GM12878 (cell line): ENCODE measurements at regions not wholly inside any gene's neighbourhood (a gene's known extent, or its start where the extent isn't known, plus 50 kb on each side); places are given as distances from the start of the nearest gene placed in this dataset.

Experiments
- ATAC-seq: fragments of 200-7000 bp; cut with Tn5 transposase; 3 replicates; pipeline ENCODE4 v1.9.1; 2020; ENCODE audit warnings: mild to moderate bottlenecking, moderate library complexity
- BruUV-seq: library from RNA; stranded (reverse); fragments of 400-500 nt; replicated peaks from 2 replicates; lab custom pipeline; 2021; lab: Mats Ljungman, UMichigan
- CTCF ChIA-PET: fragments of 300-600 bp; sonication (Branson Sonifier 250); formaldehyde crosslinking; extraction: SDS; loops from one replicate; lab custom pipeline; 2021; ENCODE audit warnings: inconsistent platforms; lab: Yijun Ruan, JAX
- POLR2A ChIA-PET: fragments of 350-600 bp; formaldehyde crosslinking; extraction: SDS; loops from one replicate; lab custom pipeline; 2021; ENCODE audit warnings: inconsistent platforms; lab: Charles Lee
- RAD21 ChIA-PET: fragments of 300-600 bp; sonication (Branson Sonifier 250); formaldehyde crosslinking; loops from one replicate; lab custom pipeline; 2023; ENCODE audit warnings: antibody characterized with exemption; ENCODE audit not compliant: unreplicated experiment; lab: Charles Lee
- SMC1A ChIA-PET: fragments of 300-600 bp; sonication (Branson Sonifier 250); formaldehyde crosslinking; loops from one replicate; lab custom pipeline; 2023; ENCODE audit not compliant: unreplicated experiment, uncharacterized antibody; lab: Charles Lee
- DNase-seq: peaks from one replicate; pipeline ENCODE4 v3.0.0-alpha.2; 2011; ENCODE audit warnings: low read depth, low spot score
- FAIRE-seq: peaks from 3 replicates; lab custom pipeline; 2011; peaks lifted over from hg19 to GRCh38; lab: Jason Lieb, UNC
- H2AFZ ChIP-seq: 2 replicates; pipeline ENCODE4 v1.6.0; 2011; ENCODE audit warnings: low read depth, low read length, control low read depth; ENCODE audit not compliant: control insufficient read depth
- H3K27ac ChIP-seq: 2 replicates; pipeline ENCODE4 v1.5.1; 2011; ENCODE audit warnings: control low read depth; ENCODE audit not compliant: control insufficient read depth, insufficient read depth
- H3K27me3 ChIP-seq, 2 experiments: replicated peaks in 1 of 2; 2 replicates each; pipeline versions ENCODE4 v1.6.0 to v1.6.1; 2011; ENCODE audit warnings: low read length in 1 of 2; ENCODE audit not compliant: control insufficient read depth in 2 of 2, insufficient read depth in 2 of 2
- H3K36me3 ChIP-seq, 2 experiments: 2 replicates each; pipeline ENCODE4 v1.5.1; 2011; ENCODE audit warnings: low read length in 1 of 2; ENCODE audit not compliant: control insufficient read depth in 2 of 2, insufficient read depth in 2 of 2
- H3K4me1 ChIP-seq: 2 replicates; pipeline ENCODE4 v1.6.1; 2011; ENCODE audit warnings: mild to moderate bottlenecking, low read length, moderate library complexity, mixed read lengths; ENCODE audit not compliant: control insufficient read depth, insufficient read depth
- H3K4me2 ChIP-seq: 2 replicates; pipeline ENCODE4 v1.6.0; 2011; ENCODE audit warnings: control low read depth; ENCODE audit not compliant: control insufficient read depth, insufficient read depth
- H3K4me3 ChIP-seq: fragments of 200-600 bp; sonication (generic); 2 replicates; pipeline ENCODE4 v1.5.1; 2016
- H3K79me2 ChIP-seq: 2 replicates; pipeline ENCODE4 v1.6.0; 2011; ENCODE audit warnings: low read length; ENCODE audit not compliant: control insufficient read depth, insufficient read depth
- H3K9ac ChIP-seq: 2 replicates; pipeline ENCODE4 v1.8.0; 2011; ENCODE audit warnings: low read length, control low read depth, mixed read lengths; ENCODE audit not compliant: control insufficient read depth, insufficient read depth
- H3K9me3 ChIP-seq: replicated peaks from 3 replicates; pipeline ENCODE4 v1.5.1; 2011; ENCODE audit warnings: mild to moderate bottlenecking, low read length; ENCODE audit not compliant: control insufficient read depth, insufficient read depth
- H4K20me1 ChIP-seq: 2 replicates; pipeline ENCODE4 v1.6.0; 2011; ENCODE audit not compliant: control insufficient read depth, insufficient read depth
- BACH1 ChIP-seq: fragments of 450-650 bp; IDR thresholded peaks from 2 replicates; pipeline ENCODE4 v1.6.1; 2017; ENCODE audit warnings: mild to moderate bottlenecking, borderline replicate concordance
- BCL11A ChIP-seq: IDR thresholded peaks from 2 replicates; pipeline ENCODE4 v1.6.1; 2011; ENCODE audit warnings: low read depth, low read length
- BMI1 ChIP-seq: fragments of 450-650 bp; IDR thresholded peaks from 2 replicates; pipeline ENCODE4 v1.6.1; 2016; ENCODE audit warnings: mild to moderate bottlenecking, moderate library complexity, borderline replicate concordance
- CBFB ChIP-seq: IDR thresholded peaks from 2 replicates; pipeline ENCODE4 v1.6.1; 2016; ENCODE audit warnings: antibody characterized with exemption, low read depth
- CBX3 ChIP-seq: fragments of 200-600 bp; sonication (generic); IDR thresholded peaks from 2 replicates; pipeline ENCODE4 v1.6.1; 2016; ENCODE audit warnings: low read depth, borderline replicate concordance
- EGR1 ChIP-seq, 2 experiments: IDR thresholded peaks; 1 replicate in 1 of 2; 2 replicates in 1 of 2; pipeline ENCODE4 v1.6.1; 2011 to 2012; ENCODE audit warnings: low read depth in 2 of 2, low read length in 2 of 2, borderline replicate concordance in 1 of 2, mild to moderate bottlenecking in 1 of 2, moderate library complexity in 1 of 2
- EZH2 ChIP-seq: IDR thresholded peaks from 2 replicates; pipeline ENCODE4 v1.6.1; 2012; ENCODE audit warnings: low read depth, mild to moderate bottlenecking, control low read depth, inconsistent platforms, low read length, borderline replicate concordance; ENCODE audit not compliant: control insufficient read depth
- IKZF2 ChIP-seq, 2 experiments: fragments of 450-650 bp; IDR thresholded peaks; 2 replicates each; pipeline ENCODE4 v1.6.1; 2017; ENCODE audit warnings: mild to moderate bottlenecking in 2 of 2, moderate library complexity in 2 of 2
- IRF4 ChIP-seq: IDR thresholded peaks from 2 replicates; pipeline ENCODE4 v1.6.1; 2011; ENCODE audit warnings: low read depth, low read length
- KDM1A ChIP-seq: fragments of 200-600 bp; sonication (generic); IDR thresholded peaks from 2 replicates; pipeline ENCODE4 v1.6.1; 2016; ENCODE audit warnings: borderline replicate concordance
- MEF2A ChIP-seq: IDR thresholded peaks from 2 replicates; pipeline ENCODE4 v1.6.1; 2011; ENCODE audit warnings: low read depth, mild to moderate bottlenecking, low read length, moderate library complexity; ENCODE audit not compliant: insufficient read depth
- MEF2B ChIP-seq: fragments of 450-650 bp; IDR thresholded peaks from 2 replicates; pipeline ENCODE4 v1.6.1; 2018; ENCODE audit warnings: mild to moderate bottlenecking, moderate library complexity; ENCODE audit not compliant: partially characterized antibody, poor library complexity, severe bottlenecking
- MYB ChIP-seq: fragments of 150-350 bp; IDR thresholded peaks from 2 replicates; pipeline ENCODE4 v1.6.1; 2014; ENCODE audit warnings: mild to moderate bottlenecking, low read depth, low read length, borderline replicate concordance
- NFXL1 ChIP-seq: fragments of 450-650 bp; IDR thresholded peaks from 2 replicates; pipeline ENCODE4 v1.6.1; 2017; ENCODE audit warnings: antibody characterized with exemption, mild to moderate bottlenecking, borderline replicate concordance
- NRF1 ChIP-seq: conservative IDR thresholded peaks from 2 replicates; pipeline ENCODE4 v1.6.1; 2011; ENCODE audit warnings: mild to moderate bottlenecking, low read depth, low read length, improper control_type of control experiment
- POLR2A ChIP-seq: IDR thresholded peaks from 2 replicates; pipeline ENCODE4 v1.6.1; 2011; ENCODE audit warnings: low read depth, mild to moderate bottlenecking, low read length
- RELA ChIP-seq: fragments of 450-650 bp; IDR thresholded peaks from 2 replicates; pipeline ENCODE4 v1.8.0; 2014; ENCODE audit warnings: borderline replicate concordance; ENCODE audit not compliant: partially characterized antibody
- RFX5 ChIP-seq: IDR thresholded peaks from 2 replicates; pipeline ENCODE4 v1.6.1; 2011; ENCODE audit warnings: low read depth, low read length, improper control_type of control experiment
- SP1 ChIP-seq: IDR thresholded peaks from one replicate; pipeline ENCODE4 v1.6.1; 2011; ENCODE audit warnings: low read depth, low read length
- ZSCAN29 ChIP-seq: fragments of 450-650 bp; IDR thresholded peaks from 2 replicates; pipeline ENCODE4 v1.6.1; 2017; ENCODE audit warnings: mild to moderate bottlenecking, moderate library complexity
- WGBS: methylation state at CpG from one replicate; pipeline ENCODE4 v1.1.6; 2016; ENCODE audit warnings: low lambda C conversion rate; ENCODE audit not compliant: insufficient replicate concordance, insufficient coverage; ENCODE audit errors: missing lambda C conversion rate; 5-methylcytosine and 5-hydroxymethylcytosine counted together
- in situ Hi-C: fragments of 300-500 bp; cut with MboI; formaldehyde crosslinking; loops from 9 replicates; pipeline ENCODE4 v1.14.3; 2018; ENCODE audit warnings: mixed read lengths
- intact Hi-C: fragments of 100-400 bp; cut with micrococcal nuclease; formaldehyde crosslinking; loops from one replicate; pipeline ENCODE4 v1.14.2; 2022; ENCODE audit not compliant: unreplicated experiment
- TF ChIP-seq, protein P1 (sequence below): IDR thresholded peaks from 2 replicates; pipeline ENCODE4 v1.6.1; 2012; ENCODE audit warnings: low read length, inconsistent platforms
- TF ChIP-seq, protein P2 (sequence below): fragments of 450-650 bp; IDR thresholded peaks from 2 replicates; pipeline ENCODE4 v1.6.1; 2017; ENCODE audit warnings: mild to moderate bottlenecking, low read depth, inconsistent platforms; ENCODE audit not compliant: poor library complexity, severe bottlenecking

GRCh38 chr19:31204115-31204514 lies 145.1 kb downstream of the TSHZ3 start (continued):
- TF ChIP-seq SP1 (no peak), ZSCAN29 (no peak), CBFB (no peak)
- TF ChIP-seq, protein P1, sequence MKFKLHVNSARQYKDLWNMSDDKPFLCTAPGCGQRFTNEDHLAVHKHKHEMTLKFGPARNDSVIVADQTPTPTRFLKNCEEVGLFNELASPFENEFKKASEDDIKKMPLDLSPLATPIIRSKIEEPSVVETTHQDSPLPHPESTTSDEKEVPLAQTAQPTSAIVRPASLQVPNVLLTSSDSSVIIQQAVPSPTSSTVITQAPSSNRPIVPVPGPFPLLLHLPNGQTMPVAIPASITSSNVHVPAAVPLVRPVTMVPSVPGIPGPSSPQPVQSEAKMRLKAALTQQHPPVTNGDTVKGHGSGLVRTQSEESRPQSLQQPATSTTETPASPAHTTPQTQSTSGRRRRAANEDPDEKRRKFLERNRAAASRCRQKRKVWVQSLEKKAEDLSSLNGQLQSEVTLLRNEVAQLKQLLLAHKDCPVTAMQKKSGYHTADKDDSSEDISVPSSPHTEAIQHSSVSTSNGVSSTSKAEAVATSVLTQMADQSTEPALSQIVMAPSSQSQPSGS: no peak
- TF ChIP-seq, all 136 proteins: peak for 0

DNA sequence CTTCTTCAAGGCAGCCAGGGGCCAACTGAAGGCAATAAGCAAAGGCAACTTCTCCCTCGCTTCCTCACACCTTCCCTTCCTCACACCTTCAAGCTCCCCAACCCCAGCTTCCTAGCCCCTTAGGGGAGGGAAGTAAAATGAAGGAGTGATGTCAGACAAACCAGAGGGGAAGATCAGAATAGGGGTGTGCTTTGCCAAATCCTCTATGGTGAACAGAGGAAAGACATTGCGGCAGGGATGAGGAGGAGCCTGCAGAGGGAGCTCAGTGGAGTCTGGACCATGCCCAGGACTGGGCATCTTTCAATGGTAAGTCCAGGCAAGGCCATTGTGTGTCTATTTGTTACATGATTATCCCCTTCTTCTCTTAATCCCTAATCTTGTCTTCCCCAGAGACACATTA lies 164.0 kb downstream of the TSHZ3 start:
- H3K79me2 ChIP-seq: no peaks in the 10 kb centered on the region
- H3K36me3 ChIP-seq: no peaks in the 10 kb centered on the region
- no peak overlapping the region for H2AFZ ChIP-seq
- no peak overlapping the region for H3K27ac ChIP-seq
- POLR2A ChIA-PET: no interaction called here
- H3K9ac ChIP-seq: no peak overlapping the region
- FAIRE-seq: no peak
- TF ChIP-seq MYB (no peak), BMI1 (no peak), EGR1 (IDR thresholded peaks at IDR 0.05; ENCODE audit: borderline replicate concordance in 1 of 2, low read depth in 2 of 2, low read length in 2 of 2) (no peak), MEF2A (no peak), RELA (no peak), BCL11A (no peak), EZH2 (no peak), KDM1A (no peak), CBX3 (no peak), MEF2B (no peak), BACH1 (no peak), RFX5 (no peak), IKZF2 (IDR thresholded peaks at IDR 0.05) (no peak), NRF1 (no peak), IRF4 (no peak), NFXL1 (no peak), POLR2A (no peak)
- TF ChIP-seq, protein P2, sequence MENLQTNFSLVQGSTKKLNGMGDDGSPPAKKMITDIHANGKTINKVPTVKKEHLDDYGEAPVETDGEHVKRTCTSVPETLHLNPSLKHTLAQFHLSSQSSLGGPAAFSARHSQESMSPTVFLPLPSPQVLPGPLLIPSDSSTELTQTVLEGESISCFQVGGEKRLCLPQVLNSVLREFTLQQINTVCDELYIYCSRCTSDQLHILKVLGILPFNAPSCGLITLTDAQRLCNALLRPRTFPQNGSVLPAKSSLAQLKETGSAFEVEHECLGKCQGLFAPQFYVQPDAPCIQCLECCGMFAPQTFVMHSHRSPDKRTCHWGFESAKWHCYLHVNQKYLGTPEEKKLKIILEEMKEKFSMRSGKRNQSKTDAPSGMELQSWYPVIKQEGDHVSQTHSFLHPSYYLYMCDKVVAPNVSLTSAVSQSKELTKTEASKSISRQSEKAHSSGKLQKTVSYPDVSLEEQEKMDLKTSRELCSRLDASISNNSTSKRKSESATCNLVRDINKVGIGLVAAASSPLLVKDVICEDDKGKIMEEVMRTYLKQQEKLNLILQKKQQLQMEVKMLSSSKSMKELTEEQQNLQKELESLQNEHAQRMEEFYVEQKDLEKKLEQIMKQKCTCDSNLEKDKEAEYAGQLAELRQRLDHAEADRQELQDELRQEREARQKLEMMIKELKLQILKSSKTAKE: no peak
- TF ChIP-seq, all 136 proteins: peak for 0
- H3K4me1 ChIP-seq: no peaks in the 10 kb centered on the region
- WGBS: 27% methylated on average over 2 of the region's 2 CpGs
- in situ Hi-C loops: no loop called here
- ChIA-PET CTCF (no interaction called here), SMC1A (no interaction called here), RAD21 (no interaction called here)
- H3K9me3 ChIP-seq: no peaks in the 10 kb centered on the region; the same call in 2 of the 3 replicates
- H3K4me2 ChIP-seq: no peak overlapping the region
- ATAC-seq (no peak), DNase-seq (no peak)
- H3K4me3 ChIP-seq: no peak overlapping the region
- no peaks in the 10 kb centered on the region for H4K20me1 ChIP-seq
- H3K27me3 ChIP-seq: no peaks in the 10 kb centered on the region
- no TSS peak for BruUV-seq
- intact Hi-C loops: no loop called here
